GM21825 (cell line): ENCODE measurements at regions not wholly inside any gene's neighbourhood (a gene's known extent, or its start where the extent isn't known, plus 50 kb on each side); places are given as distances from the start of the nearest gene placed in this dataset.

Source experiments
- ATAC-seq: cut with Tn5 transposase; IDR thresholded peaks from one replicate; pipeline ENCODE4 v1.9.1; 2021; ENCODE audit warnings: mild to moderate bottlenecking, moderate library complexity; ENCODE audit not compliant: unreplicated experiment

DNA sequence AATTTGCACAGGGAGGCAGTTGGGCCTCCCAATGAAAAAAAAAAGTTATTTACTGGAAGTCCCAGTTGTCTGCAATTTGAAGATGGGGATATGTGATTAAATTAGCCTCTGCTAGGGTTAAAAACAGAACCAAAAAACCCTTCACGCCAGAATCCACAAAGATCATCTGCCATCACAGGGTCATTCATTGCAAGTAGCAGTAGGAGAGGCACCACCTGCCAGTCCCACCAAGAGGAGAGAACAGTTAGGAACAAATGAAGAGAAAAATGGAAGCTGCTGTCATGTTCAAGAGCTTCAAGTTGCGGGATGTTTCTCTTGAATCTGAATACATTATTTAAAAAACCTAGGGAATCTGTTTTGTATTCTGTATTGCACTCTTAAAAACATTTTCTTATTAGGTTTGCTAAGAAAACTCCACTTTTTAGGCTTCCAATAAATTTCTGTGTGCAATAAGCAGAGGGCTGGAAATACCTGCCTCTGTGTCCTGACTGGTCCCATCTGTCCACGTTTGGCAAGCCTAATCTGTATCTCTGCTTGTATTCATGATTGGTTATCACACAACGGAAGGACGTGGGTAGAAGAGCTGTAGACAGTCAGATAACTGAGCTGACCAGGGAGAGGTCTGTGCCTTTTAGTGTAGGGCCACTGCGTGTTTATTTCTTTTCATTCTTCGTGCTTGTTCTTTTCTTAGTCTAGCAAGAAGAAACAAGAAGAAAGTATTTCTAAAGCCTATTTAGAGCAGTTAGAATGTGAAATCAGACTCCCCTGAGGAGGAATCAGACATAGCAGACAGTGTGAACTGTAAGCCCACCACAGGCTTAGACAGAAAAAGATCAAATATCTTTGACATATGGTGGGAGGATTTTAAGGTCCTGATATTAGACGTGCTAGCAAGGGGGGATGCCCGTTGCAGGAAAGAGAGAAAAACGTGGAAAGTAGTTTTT lies 630.6 kb upstream of the SEMA6A start:
- no peak for ATAC-seq

DNA sequence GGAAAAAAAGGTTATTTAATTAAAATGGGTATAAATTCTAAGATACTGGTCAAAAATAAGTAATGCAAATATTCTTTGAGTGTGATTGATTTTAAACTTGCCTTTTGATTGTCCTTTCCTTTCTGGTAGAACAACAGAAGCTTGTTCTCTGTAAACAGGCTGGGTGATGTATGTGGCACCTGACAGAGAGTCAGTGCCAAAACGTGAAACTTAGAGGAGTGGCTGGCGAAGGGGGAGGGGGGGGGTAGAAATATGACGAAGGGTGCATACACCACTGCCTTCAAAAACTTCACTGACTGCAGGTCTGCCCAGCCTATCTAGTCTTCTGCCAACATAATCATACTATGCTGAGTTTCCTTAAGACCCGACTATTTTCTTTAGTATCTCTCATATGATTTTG lies 629.8 kb upstream of the SEMA6A start:
- no peak for ATAC-seq

DNA sequence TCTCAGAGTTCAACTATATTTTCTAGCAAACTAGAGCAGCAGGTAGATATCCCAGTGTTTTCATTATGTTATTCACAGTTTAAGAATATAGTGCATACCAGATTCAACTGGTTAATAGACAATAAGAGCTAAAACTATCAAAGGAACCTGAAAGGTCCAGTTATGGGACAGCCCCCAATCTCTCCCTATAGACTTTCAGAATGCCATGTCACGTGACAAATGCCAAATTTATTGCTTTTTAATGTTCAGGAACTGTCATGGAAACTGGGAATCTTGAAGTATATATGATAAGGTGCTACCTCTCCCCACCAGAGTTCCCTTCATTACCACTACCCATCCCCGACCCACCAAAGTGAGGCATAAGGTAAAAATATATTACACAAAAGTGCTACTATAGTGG lies 629.0 kb upstream of the SEMA6A start:
- ATAC-seq = no peak

DNA sequence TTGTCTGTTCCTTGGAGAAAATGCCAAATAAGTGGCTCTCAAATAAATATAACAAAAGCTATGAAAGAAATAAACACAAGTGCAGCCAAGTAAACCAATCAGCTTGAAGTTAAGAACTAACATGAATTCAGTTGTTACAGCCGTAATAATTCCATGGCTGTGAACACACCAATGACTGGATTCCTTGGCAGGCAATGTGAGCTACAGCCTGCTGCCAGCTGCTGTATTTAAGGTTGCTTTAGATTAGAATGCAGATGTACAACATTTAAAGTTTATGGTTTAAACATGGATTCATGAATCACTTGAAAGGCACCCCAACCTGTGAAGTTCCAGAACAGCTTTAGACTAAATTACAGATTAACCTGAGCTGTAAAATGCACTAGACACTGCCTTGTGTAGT lies 626.4 kb upstream of the SEMA6A start:
- ATAC-seq = no peak

DNA sequence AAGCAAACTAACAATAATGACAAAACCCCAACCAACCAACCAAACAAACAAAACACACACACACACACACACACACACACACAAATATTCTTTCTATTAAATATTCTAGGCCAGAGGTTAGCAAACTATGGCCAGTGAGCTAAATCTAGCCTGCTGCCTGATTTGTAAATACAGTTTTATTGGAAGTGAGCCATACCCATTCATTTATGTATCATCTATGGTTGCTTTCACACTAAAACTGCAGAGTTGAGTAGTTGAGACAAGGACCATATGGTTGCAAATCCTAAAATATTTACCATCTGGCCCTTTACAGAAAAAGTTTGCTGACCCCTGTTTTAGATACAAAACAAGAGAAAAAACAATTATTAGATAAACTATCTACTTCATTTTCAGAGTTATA lies 620.5 kb upstream of the SEMA6A start:
- no peak for ATAC-seq

DNA sequence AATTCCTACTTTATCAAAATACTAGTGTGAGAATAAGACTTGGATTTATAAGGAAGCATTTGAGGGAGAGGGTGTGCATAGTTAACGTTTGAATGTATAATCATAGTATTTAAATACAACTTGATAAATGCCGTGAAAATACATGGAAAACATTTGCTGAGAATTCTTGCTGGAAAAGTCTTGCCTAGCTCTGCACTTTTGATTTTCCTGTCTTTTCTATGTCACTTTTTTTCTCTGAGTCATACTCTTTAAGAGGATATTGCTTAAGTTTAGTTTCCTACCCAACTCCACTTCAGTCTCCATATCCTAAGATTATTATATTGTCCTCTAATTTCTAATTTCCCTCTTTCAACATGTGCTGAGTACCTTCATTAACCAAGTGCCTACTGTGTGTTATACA lies 616.6 kb upstream of the SEMA6A start:
- ATAC-seq = no peak

DNA sequence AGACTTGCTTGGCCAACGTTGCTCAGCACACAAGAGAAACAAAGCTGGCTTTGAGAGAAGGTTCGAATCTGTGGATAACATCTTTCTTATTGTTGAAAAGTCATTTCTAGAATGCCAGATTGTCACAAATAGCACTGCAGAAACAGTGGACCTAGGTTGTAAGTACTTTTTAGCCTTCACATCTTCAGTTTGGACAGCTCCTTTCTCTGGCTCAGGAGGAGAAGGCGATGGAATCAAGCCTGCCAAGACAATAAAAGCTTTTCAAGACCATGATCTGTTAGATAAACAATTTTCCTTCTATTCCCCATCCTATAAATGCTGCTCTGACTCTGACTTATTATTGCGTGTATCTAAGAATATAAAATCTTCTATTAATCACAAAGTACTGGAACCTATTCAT lies 615.2 kb upstream of the SEMA6A start:
- ATAC-seq = no peak

DNA sequence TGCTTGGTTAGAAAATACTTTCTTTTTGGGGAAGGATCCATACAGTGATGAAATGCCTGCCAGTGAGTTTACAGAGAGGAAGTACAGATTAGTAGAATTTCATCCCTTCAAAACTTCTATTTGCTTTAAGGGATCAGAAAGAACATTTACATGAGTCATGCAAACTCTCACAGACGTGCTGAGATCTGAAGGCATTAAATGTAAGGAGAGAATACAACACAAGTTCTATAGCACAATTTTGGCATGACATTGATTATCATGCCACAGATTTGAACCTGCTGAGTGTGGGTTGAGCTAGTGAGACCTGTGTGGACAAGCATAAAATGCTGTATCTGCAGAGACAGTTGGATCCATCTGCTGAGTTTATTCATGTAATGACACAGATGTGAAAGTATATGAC lies 613.6 kb upstream of the SEMA6A start:
- no peak for ATAC-seq

DNA sequence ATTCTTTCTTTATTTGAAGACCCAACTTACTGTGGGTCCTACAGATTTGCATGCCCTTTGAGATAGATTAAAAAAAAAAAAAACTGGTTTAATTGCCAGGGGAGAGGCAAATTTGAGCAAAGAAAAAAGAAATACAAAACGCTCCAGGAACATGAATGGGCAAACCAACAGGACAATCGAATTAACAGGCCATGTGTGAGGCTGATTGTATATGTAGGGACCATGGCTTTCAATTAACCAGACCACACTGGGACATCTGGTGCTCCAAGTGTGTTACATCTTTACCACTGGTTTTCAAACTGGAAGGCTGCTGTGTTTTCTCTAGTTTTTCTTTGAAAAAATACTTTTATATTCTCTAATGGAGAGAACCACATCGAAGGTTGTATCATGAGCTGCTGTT lies 612.1 kb upstream of the SEMA6A start:
- no peak for ATAC-seq

DNA sequence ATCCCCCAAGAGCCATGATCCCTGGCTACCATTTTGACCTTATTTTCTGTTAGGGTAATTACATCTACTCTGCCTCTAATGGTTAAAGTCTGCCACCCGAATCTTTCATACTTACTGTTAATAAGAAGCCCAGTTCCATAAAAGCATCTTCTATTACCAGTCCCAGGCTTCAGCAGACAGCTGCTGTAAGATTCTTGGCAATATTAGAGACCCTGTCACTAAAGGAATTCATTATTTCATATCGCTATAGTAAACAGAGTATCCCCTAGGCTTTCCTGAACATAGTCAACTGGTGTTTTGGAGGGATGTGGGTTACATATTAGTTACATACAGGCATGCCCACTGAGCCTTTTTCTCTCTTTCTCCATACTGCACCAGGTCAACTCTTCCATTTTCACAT lies 608.7 kb upstream of the SEMA6A start:
- no peak for ATAC-seq

DNA sequence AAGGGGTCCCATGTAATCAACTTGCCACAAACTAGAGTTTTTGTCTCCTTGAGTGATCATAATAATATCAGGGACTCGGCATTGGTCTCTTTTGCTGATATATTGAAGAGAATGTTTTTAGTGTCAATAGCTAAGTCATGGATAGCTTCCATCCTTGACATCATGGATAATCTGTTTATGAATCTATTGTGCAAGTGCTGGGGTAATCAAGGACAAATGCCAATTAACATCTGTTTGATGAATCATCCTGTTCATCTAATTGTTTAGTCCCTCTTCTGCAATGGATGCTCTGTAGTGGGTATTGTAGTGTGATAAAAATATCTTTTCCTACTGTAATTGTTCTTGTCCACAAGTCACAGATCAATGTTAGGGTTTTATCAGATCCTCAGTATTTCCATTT lies 607.5 kb upstream of the SEMA6A start:
- no peak for ATAC-seq

DNA sequence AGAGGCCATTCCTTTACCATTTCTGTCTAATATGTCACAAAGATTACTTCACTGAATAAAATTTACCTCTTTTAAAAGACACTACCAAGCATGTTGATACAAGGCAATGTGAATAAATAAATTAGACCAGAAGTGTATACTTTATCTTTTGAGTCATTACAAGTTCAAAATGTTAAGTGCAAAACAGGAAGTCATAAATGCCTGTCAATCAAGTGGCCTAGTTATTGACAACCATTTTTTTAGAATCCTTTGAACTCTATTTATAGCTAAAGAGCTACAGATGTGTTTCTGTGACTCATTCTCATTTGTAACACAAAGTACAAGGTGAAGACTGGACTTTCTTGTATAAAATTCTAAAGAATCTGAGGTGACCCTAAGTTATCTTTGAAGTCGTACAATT lies 602.7 kb upstream of the SEMA6A start:
- no peak for ATAC-seq

DNA sequence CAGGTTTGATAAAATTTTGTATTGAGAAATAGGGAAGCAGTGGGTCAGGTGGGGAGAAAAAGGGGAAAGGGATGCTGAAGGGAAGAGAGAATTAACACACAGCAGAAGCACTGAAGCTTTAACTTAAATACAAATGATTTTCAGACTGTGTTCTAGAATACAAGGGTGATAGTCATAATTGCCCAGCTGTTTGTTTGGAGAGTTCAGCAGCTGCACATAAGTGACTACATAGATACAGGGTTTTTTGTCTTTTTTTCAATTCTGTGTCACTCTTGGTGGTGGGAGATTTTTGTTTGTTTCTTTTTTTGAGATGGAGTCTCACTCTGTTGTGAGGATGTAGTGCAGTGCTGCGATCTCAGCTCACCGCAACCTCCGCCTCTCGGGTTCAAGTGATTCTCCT lies 590.4 kb upstream of the SEMA6A start:
- no peak for ATAC-seq

DNA sequence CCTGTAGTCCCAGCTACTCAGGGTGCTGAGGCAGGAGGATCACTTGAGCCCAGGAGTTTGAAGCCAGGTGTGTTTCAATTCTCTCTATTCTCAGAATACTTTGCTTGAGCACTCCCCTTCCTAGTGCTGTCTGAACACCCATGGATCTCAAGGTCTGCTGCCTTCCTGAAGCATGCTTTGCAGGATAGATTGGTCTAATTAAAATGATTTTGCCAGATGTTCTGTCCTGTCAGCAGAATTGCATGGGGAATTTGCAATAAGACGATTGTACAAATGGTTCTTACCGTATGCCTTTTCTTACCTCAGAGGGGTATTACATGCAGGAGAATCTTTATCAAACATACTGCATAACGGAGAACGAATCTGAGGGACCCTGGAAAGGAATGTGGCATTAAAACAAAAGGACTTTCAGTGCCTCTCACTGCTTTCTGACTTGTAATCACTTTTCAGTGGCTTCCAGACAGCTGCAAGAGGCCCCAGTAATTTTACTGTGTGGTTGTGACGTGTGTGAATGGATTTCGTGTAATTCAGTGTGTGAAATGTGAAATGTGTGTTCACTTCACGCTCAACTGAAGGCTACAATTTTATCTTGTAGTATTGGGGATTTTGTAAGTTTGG lies 587.2 kb upstream of the SEMA6A start:
- ATAC-seq = no peak

DNA sequence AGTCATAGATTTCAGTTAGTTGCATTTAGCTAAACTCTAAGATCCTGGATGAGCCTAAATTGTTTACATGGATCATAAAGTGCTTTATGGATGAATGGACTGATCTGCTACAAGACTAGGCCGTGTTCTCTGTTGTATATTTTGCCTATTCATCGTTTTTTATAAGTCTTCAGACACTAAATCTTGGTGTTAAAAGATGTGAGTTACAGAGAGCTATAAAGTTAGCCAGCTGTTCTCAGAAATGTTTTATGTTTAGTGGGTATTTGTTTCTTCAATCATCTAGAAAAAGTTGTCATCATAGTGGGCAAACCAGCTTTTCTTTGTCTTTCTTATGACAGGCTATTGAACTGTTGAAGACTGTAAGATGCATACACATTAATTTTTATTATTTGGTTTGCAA lies 585.8 kb upstream of the SEMA6A start:
- ATAC-seq = no peak

DNA sequence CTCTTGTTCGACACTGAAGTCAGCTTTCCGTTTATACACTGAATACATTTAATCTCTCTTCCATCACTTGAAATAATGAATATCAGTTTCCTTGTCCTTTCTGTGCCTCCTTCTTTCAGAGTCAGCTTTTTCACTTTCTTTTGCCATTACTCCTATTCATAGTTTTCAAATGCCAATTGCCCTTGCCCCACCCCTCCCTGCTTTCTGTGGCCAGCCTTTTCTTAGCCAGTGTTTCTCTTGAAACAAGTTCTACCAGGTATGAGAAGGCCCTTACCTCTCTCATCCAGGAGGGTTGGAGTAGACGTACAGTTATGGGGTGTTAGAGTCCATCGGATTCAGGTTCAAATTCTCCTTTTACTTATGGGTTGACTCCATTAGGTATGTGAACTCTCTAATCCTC lies 574.7 kb upstream of the SEMA6A start:
- ATAC-seq = no peak

DNA sequence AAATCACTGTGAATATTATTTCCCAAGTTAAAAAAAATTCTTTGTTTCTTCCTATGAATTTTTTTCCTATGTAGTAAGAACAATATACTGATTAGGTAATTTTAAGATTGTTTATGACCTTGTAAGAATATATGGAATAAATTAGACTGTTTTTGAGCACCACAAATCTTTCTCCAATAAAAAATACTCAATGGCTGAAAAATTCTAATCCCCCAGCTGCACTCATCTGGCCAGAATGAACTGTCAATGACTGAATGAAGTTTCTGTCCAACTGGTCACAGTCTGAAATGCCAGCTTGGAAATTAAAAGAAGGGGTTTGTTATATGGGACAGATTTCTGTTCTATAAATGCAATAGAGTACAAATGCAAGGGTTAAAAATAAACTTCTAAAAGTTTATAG lies 569.5 kb upstream of the SEMA6A start:
- ATAC-seq = no peak

DNA sequence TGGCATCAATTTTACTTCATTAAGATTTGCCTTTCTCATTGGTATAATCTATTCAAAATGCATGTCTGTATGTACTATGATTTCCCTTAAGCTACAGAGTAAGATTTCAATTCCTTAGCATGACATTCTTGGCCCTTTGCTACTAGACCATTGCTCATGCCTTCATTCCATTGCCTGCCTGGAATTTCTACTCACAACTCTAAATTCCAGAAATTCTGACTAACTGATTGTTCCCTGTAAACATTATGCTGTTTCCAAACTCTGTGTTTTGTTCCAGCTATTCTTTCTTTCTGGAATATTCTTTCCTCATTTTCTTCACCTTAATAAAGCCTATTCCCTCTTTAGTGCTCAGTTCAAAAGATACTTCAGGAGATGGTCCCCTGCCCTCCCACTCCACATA lies 568.8 kb upstream of the SEMA6A start:
- no peak for ATAC-seq

DNA sequence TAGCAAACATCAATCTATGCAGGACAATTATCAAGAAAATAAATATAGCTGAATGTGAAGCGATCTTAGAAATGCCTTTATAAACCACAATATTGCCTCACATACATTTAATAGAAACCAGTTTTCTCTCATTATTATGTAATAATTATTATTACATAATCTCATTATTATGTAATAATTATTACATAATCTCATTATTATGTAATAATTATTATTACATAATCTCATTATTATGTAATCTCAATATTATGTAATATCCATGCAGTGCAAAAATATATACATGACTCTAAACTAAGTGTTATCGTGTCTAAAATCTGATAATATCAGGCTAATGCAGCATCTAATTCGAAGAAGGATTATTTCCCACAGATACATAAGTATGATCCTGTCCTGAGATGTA lies 563.9 kb upstream of the SEMA6A start:
- no peak for ATAC-seq

DNA sequence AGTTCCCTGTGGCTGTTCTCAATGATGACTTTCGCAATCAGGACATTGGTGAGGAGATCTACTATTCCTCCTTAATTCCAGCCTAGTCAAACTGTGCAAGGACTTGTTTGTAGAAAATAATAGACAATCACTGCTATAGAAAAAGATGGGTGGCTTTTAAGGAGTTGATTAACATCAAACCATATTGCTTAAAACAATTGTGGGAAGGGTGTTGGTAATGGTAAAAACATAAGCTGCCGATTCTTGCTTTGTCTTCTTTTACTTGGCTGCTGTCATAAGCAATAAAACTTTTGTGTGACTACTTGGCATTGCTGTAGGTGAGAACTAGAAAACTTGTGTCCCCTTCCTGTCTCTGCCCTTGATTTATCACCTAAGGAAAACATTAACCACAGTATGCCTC lies 561.2 kb upstream of the SEMA6A start:
- ATAC-seq = no peak

DNA sequence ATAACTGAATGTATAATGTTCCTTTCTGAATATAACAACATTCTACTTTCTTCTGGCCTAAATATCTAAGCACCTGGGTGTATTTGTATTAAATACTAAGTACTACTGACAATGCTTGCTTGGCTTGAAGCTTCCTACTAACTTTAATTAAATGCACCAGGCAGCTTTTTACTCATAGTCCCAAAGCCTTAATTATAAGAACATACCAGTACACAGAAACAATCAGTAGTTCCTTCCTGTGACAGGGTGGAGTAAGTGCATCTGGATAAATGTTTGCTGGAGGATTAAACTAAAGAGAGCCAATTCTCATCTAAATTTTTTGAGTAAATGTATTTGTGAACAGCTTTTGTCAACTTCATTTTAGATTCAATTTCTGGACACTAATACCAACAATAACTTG lies 558.6 kb upstream of the SEMA6A start:
- ATAC-seq = no peak

DNA sequence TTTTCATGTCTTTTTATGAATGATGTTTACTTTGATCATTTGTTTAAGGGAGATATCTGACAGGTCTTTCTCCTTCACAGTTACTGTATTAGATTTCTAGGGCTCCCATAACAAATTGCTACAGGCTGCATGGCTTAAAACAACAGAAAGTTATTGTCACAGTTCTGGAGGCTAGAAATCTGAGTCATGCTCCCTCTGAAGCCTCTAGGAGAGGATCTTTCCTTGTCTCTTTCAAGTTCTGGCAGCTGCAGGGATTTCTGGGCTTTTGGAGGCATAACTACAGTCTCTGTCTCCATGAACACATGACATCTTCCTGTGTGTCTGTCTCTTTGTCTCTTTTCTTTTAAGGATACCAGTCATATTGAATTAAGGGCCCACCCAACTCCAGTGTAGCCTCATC lies 557.3 kb upstream of the SEMA6A start:
- ATAC-seq = no peak
